RWPE1 (cell line): ENCODE measurements at regions not wholly inside any gene's neighbourhood (a gene's known extent, or its start where the extent isn't known, plus 50 kb on each side); places are given as distances from the start of the nearest gene placed in this dataset.

Experiments used
- CTCF ChIA-PET: fragments of 350-600 bp; sonication (Branson Sonifier 250); formaldehyde crosslinking; extraction: SDS; loops from one replicate; lab custom pipeline; 2021; lab: Yijun Ruan, JAX
- POLR2A ChIA-PET: fragments of 400-600 bp; formaldehyde crosslinking; extraction: SDS; loops from one replicate; lab custom pipeline; 2020; ENCODE audit warnings: antibody characterized with exemption; ENCODE audit not compliant: low non-redundant PET; lab: Yijun Ruan, JAX
- DNase-seq: peaks from one replicate; pipeline ENCODE4 v3.0.0; 2012; ENCODE audit warnings: low spot score
- H3K27ac ChIP-seq: fragments of 450-650 bp; 2 replicates; pipeline ENCODE4 v1.5.1; 2017
- CTCF ChIP-seq: fragments of 450-650 bp; conservative IDR thresholded peaks from 2 replicates; pipeline ENCODE4 v1.5.1; 2017; ENCODE audit warnings: low read depth, mild to moderate bottlenecking

- ChIA-PET POLR2A (no interaction called here), CTCF (no interaction called here)
- no peak overlapping the region for H3K27ac ChIP-seq
- no peak for DNase-seq
- TF ChIP-seq CTCF: no peak
These were observed 419.9 kb downstream of the DSC3 start for GRCh38 chr18:30622635-30623034.

- H3K27ac ChIP-seq: no peak overlapping the region
- ChIA-PET POLR2A (no interaction called here), CTCF (no interaction called here)
- no peak for DNase-seq
- TF ChIP-seq CTCF: no peak
These were observed 420.4 kb downstream of the DSC3 start for GRCh38 chr18:30622104-30622503.

- CTCF ChIA-PET: no interaction called here
These were observed 424.0 kb downstream of the DSC3 start for GRCh38 chr18:30618567-30618966.

GRCh38 chr18:30616414-30616813 lies 426.1 kb downstream of the DSC3 start:
- ChIA-PET CTCF (no interaction called here), POLR2A (no interaction called here)
- TF ChIP-seq CTCF: no peak
- DNase-seq: no peak
- no peak overlapping the region for H3K27ac ChIP-seq

More at GRCh38 chr18:30618567-30618966, 424.0 kb downstream of the DSC3 start:
- no peak overlapping the region for H3K27ac ChIP-seq
- DNase-seq: no peak
- no peak for TF ChIP-seq CTCF
- POLR2A ChIA-PET: no interaction called here

- ChIA-PET CTCF (no interaction called here), POLR2A (no interaction called here)
- no peak overlapping the region for H3K27ac ChIP-seq
- no peak for TF ChIP-seq CTCF
- DNase-seq: no peak
These were observed 429.1 kb downstream of the DSC3 start for GRCh38 chr18:30613467-30613801.

- ChIA-PET POLR2A (no interaction called here), CTCF (interaction anchor here (0.6 kb wide), 1 partner anchor 11 kb away, joined by 6 read pairs; no protein-coding TSS in a partner anchor)
- no peak overlapping the region for H3K27ac ChIP-seq
- DNase-seq: no peak
- TF ChIP-seq CTCF: no peak
These were observed 441.0 kb downstream of the DSC3 start for GRCh38 chr18:30601541-30601940.

GRCh38 chr18:30597202-30597601 lies 445.3 kb downstream of the DSC3 start:
- no peak for DNase-seq
- no peak for TF ChIP-seq CTCF
- no peak overlapping the region for H3K27ac ChIP-seq
- ChIA-PET CTCF (no interaction called here), POLR2A (no interaction called here)
